HepG2 (cell line): ENCODE measurements at regions not wholly inside any gene's neighbourhood (a gene's known extent, or its start where the extent isn't known, plus 50 kb on each side); places are given as distances from the start of the nearest gene placed in this dataset.

Experiments used
- ATAC-seq: fragments of 200-7000 bp; cut with Tn5 transposase; 3 replicates; pipeline ENCODE4 v1.9.1; 2020; ENCODE audit warnings: mild to moderate bottlenecking, moderate library complexity
- BruUV-seq: library from RNA; stranded (reverse); fragments of 400-500 nt; replicated peaks from 2 replicates; lab custom pipeline; 2021; lab: Mats Ljungman, UMichigan
- CTCF ChIA-PET: fragments of 300-600 bp; formaldehyde crosslinking; extraction: SDS; loops from one replicate; lab custom pipeline; 2021; ENCODE audit warnings: low total read pairs, inconsistent platforms, low intra/inter-chr PET ratio; lab: Yijun Ruan, JAX
- POLR2A ChIA-PET: fragments of 350-600 bp; sonication (Branson Sonifier 250); formaldehyde crosslinking; loops from one replicate; lab custom pipeline; 2020; ENCODE audit warnings: antibody characterized with exemption, inconsistent platforms; lab: Yijun Ruan, JAX
- DNase-seq: peaks from one replicate; pipeline ENCODE4 v3.0.0-alpha.2; 2015; ENCODE audit warnings: low spot score
- FAIRE-seq: peaks from 3 replicates; lab custom pipeline; 2011; peaks lifted over from hg19 to GRCh38; lab: Jason Lieb, UNC
- H2AFZ ChIP-seq: one replicate; pipeline ENCODE4 v1.6.1; 2011; ENCODE audit warnings: low read length, inconsistent platforms
- H3K27ac ChIP-seq: fragments of 300-600 bp; 3 replicates; pipeline ENCODE4 v1.8.0; 2011; ENCODE audit warnings: mixed run types, mild to moderate bottlenecking, mixed read lengths, low read length, inconsistent platforms; ENCODE audit not compliant: insufficient read depth; ENCODE audit errors: extremely low read length
- H3K27me3 ChIP-seq, 2 experiments: fragments of 200-600 bp in 1 of 2; 2 replicates in 1 of 2; 3 replicates in 1 of 2; pipeline versions ENCODE4 v1.6.0 to v1.8.0; 2011; ENCODE audit warnings: low read length in 2 of 2, mild to moderate bottlenecking in 2 of 2, moderate library complexity in 2 of 2, inconsistent platforms in 1 of 2; ENCODE audit not compliant: insufficient read depth in 2 of 2, control insufficient read depth in 1 of 2
- H3K36me3 ChIP-seq, 2 experiments: fragments of 200-600 bp in 1 of 2; replicated peaks in 1 of 2; 2 replicates in 1 of 2; 3 replicates in 1 of 2; pipeline versions ENCODE4 v1.5.1 to v1.8.0; 2011; ENCODE audit warnings: low read length in 2 of 2, inconsistent platforms in 1 of 2; ENCODE audit not compliant: insufficient read depth in 2 of 2, control insufficient read depth in 1 of 2
- H3K4me1 ChIP-seq: 2 replicates; pipeline ENCODE4 v1.5.1; 2012; ENCODE audit warnings: low read length, inconsistent platforms; ENCODE audit not compliant: insufficient read depth
- H3K4me2 ChIP-seq: 2 replicates; pipeline ENCODE4 v1.6.0; 2011; ENCODE audit warnings: low read depth, low read length, inconsistent platforms
- H3K4me3 ChIP-seq, 3 experiments: fragments of 200-600 bp in 1 of 3; sonication (generic), shearing (Covaris generic) in 1 of 3; replicated peaks in 1 of 3; 2 replicates each; pipeline ENCODE4 v1.5.1; 2011 to 2016; ENCODE audit warnings: low read length in 3 of 3, inconsistent platforms in 2 of 3, low read depth in 2 of 3, mild to moderate bottlenecking in 2 of 3, control low read depth in 1 of 3, mixed read lengths in 1 of 3; ENCODE audit not compliant: insufficient read depth in 1 of 3
- H3K79me2 ChIP-seq: one replicate; pipeline ENCODE4 v1.6.1; 2011; ENCODE audit warnings: low read length, inconsistent platforms; ENCODE audit not compliant: insufficient read depth
- H3K9ac ChIP-seq: 2 replicates; pipeline ENCODE4 v1.6.0; 2011; ENCODE audit warnings: mild to moderate bottlenecking, low read depth, low read length, inconsistent platforms; ENCODE audit not compliant: insufficient read depth
- H3K9me3 ChIP-seq: 2 replicates; pipeline ENCODE4 v1.5.1; 2012; ENCODE audit warnings: mild to moderate bottlenecking, low read length
- H4K20me1 ChIP-seq: 2 replicates; pipeline ENCODE4 v1.6.0; 2011; ENCODE audit warnings: inconsistent platforms, mild to moderate bottlenecking, low read length, moderate library complexity; ENCODE audit not compliant: insufficient read depth
- AHDC1 ChIP-seq: sonication (generic); formaldehyde crosslinking; IDR thresholded peaks from 2 replicates; pipeline ENCODE4 v1.5.1; 2020; ENCODE audit warnings: mild to moderate bottlenecking, missing genetic modification reagents, borderline replicate concordance
- ARID2 ChIP-seq: sonication (generic); formaldehyde crosslinking; IDR thresholded peaks from 2 replicates; pipeline ENCODE4 v1.8.1; 2022; ENCODE audit warnings: mild to moderate bottlenecking, missing genetic modification reagents, borderline replicate concordance
- CENPT ChIP-seq: sonication (generic); formaldehyde crosslinking; IDR thresholded peaks from 2 replicates; pipeline ENCODE4 v1.8.0; 2022; ENCODE audit warnings: low read depth, mild to moderate bottlenecking, moderate library complexity, missing genetic modification reagents
- EZH2 ChIP-seq: conservative IDR thresholded peaks from 2 replicates; pipeline ENCODE4 v1.6.1; 2012; ENCODE audit warnings: mild to moderate bottlenecking, low read depth, low read length, moderate library complexity
- SMYD3 ChIP-seq: sonication (generic); formaldehyde crosslinking; IDR thresholded peaks from 2 replicates; pipeline ENCODE4 v1.8.1; 2023; ENCODE audit warnings: mild to moderate bottlenecking, missing genetic modification reagents
- TBP ChIP-seq: sonication (generic); formaldehyde crosslinking; IDR thresholded peaks from 2 replicates; pipeline ENCODE4 v1.5.0; 2020; ENCODE audit warnings: missing genetic modification reagents
- ZC3H13 ChIP-seq: sonication (generic); formaldehyde crosslinking; IDR thresholded peaks from 2 replicates; pipeline ENCODE4 v1.8.1; 2023; ENCODE audit warnings: mild to moderate bottlenecking, missing genetic modification reagents, moderate library complexity
- ZNF343 ChIP-seq: sonication (generic); formaldehyde crosslinking; IDR thresholded peaks from 2 replicates; pipeline ENCODE4 v1.4.0; 2020; ENCODE audit warnings: mild to moderate bottlenecking, missing genetic modification reagents
- ZNF501 ChIP-seq: sonication (generic); formaldehyde crosslinking; IDR thresholded peaks from 2 replicates; pipeline ENCODE4 v1.5.1; 2020; ENCODE audit warnings: mild to moderate bottlenecking, moderate library complexity, missing genetic modification reagents
- WGBS: methylation state at CpG from one replicate; pipeline ENCODE4 v1.1.6; 2017; ENCODE audit warnings: low lambda C conversion rate; 5-methylcytosine and 5-hydroxymethylcytosine counted together
- in situ Hi-C: cut with HindIII; loops from 2 replicates; pipeline ENCODE4 v1.10.0; 2017; ENCODE audit warnings: low pct_unique_long_range_greater_than_20kb; ENCODE audit not compliant: extremely low pct_ligation_motif_present
- intact Hi-C: fragments of 100-400 bp; cut with micrococcal nuclease; formaldehyde crosslinking; loops from one replicate; pipeline ENCODE4 v1.10.0; 2022; ENCODE audit not compliant: unreplicated experiment

GRCh38 chr1:209485751-209486150 lies 97.8 kb upstream of the CAMK1G start:
- ATAC-seq (no peak), FAIRE-seq (no peak), DNase-seq (no peak)
- H2AFZ ChIP-seq: no peak overlapping the region
- H4K20me1 ChIP-seq: no peaks in the 10 kb centered on the region
- no peak overlapping the region for H3K9ac ChIP-seq
- H3K79me2 ChIP-seq: no peaks in the 10 kb centered on the region
- in situ Hi-C loops (no loop called here), intact Hi-C loops (no loop called here)
- H3K4me1 ChIP-seq: no peaks in the 10 kb centered on the region
- no peak for TF ChIP-seq CENPT
- TF ChIP-seq SMYD3 (CRISPR knock-in tag): no peak
- TF ChIP-seq TBP: no peak
- no peak for TF ChIP-seq EZH2
- TF ChIP-seq ZC3H13 (CRISPR knock-in tag): no peak
- TF ChIP-seq ZNF343 (CRISPR knock-in tag): no peak
- TF ChIP-seq ARID2: no peak
- TF ChIP-seq AHDC1 (CRISPR knock-in tag): no peak
- no peak for TF ChIP-seq ZNF501 (CRISPR knock-in tag)
- CTCF ChIA-PET: no interaction called here
- H3K4me2 ChIP-seq: no peak overlapping the region
- BruUV-seq: no TSS peak
- H3K4me3 ChIP-seq: no peak overlapping the region
- no peaks in the 10 kb centered on the region for H3K27me3 ChIP-seq
- H3K9me3 ChIP-seq: no peaks in the 10 kb centered on the region
- H3K36me3 ChIP-seq: no peaks in the 10 kb centered on the region
- no peak overlapping the region for H3K27ac ChIP-seq
- WGBS: 0% methylated on average over 3 of the region's 3 CpGs
- POLR2A ChIA-PET: no interaction called here
